GM23338 (cell line): ENCODE measurements at regions not wholly inside any gene's neighbourhood (a gene's known extent, or its start where the extent isn't known, plus 50 kb on each side); places are given as distances from the start of the nearest gene placed in this dataset.

Experiments used
- ATAC-seq: fragments of 200-7000 bp; cut with Tn5 transposase; 3 replicates; pipeline ENCODE4 v1.9.1; 2020
- DNase-seq: peaks from one replicate; pipeline ENCODE4 v3.0.0-alpha.2; 2015; ENCODE audit warnings: low spot score
- H2AFZ ChIP-seq: fragments of 200-600 bp; sonication (generic); 2 replicates; pipeline ENCODE4 v1.8.0; 2016; ENCODE audit warnings: antibody characterized with exemption, mild to moderate bottlenecking, moderate library complexity
- H3F3A ChIP-seq: fragments of 200-600 bp; sonication (generic); replicated peaks from 2 replicates; pipeline ENCODE4 v1.8.0; 2017; ENCODE audit warnings: antibody characterized with exemption, mixed run types, low read depth
- H3K27ac ChIP-seq: fragments of 200-600 bp; sonication (generic); 2 replicates; pipeline ENCODE4 v1.6.1; 2016; ENCODE audit warnings: low read depth
- H3K27me3 ChIP-seq: fragments of 200-600 bp; sonication (generic); 2 replicates; pipeline ENCODE4 v1.8.0; 2016; ENCODE audit warnings: mild to moderate bottlenecking, mixed run types, moderate library complexity; ENCODE audit not compliant: insufficient read depth
- H3K36me3 ChIP-seq: fragments of 200-600 bp; sonication (generic); 2 replicates; pipeline ENCODE4 v1.8.0; 2016; ENCODE audit warnings: mild to moderate bottlenecking; ENCODE audit not compliant: insufficient read depth
- H3K4me1 ChIP-seq: fragments of 200-600 bp; sonication (generic); 2 replicates; pipeline ENCODE4 v1.8.0; 2016; ENCODE audit warnings: mild to moderate bottlenecking, moderate library complexity; ENCODE audit not compliant: insufficient read depth
- H3K4me2 ChIP-seq: fragments of 200-600 bp; sonication (generic); 2 replicates; pipeline ENCODE4 v1.7.1; 2017; ENCODE audit warnings: mixed run types
- H3K4me3 ChIP-seq: fragments of 200-600 bp; sonication (generic); 2 replicates; pipeline ENCODE4 v1.6.1; 2016; ENCODE audit warnings: mixed run types
- H3K79me2 ChIP-seq: fragments of 200-600 bp; sonication (generic); replicated peaks from 2 replicates; pipeline ENCODE4 v1.8.0; 2017; ENCODE audit warnings: mild to moderate bottlenecking; ENCODE audit not compliant: insufficient read depth
- H3K9me2 ChIP-seq: fragments of 200-600 bp; sonication (generic); 2 replicates; pipeline ENCODE4 v1.8.0; 2017; ENCODE audit not compliant: insufficient read depth
- H4K20me1 ChIP-seq: fragments of 200-600 bp; sonication (generic); replicated peaks from 2 replicates; pipeline ENCODE4 v1.8.0; 2017; ENCODE audit warnings: mild to moderate bottlenecking; ENCODE audit not compliant: insufficient read depth
- H3K27ac Mint-ChIP-seq: 2 replicates; pipeline ENCODE4 v1.8.0; 2020; ENCODE audit warnings: inconsistent platforms, mild to moderate bottlenecking, moderate library complexity, mixed read lengths
- H3K27me3 Mint-ChIP-seq: 3 replicates; pipeline ENCODE4 v1.8.0; 2022; ENCODE audit warnings: low read depth, mild to moderate bottlenecking, moderate library complexity, mixed read lengths, inconsistent platforms; ENCODE audit not compliant: insufficient read depth, poor library complexity
- H3K36me3 Mint-ChIP-seq: 3 replicates; pipeline ENCODE4 v1.8.0; 2021; ENCODE audit warnings: low read depth, mild to moderate bottlenecking, inconsistent platforms, moderate library complexity, mixed read lengths
- H3K4me1 Mint-ChIP-seq: 3 replicates; pipeline ENCODE4 v1.8.0; 2020; ENCODE audit warnings: mild to moderate bottlenecking, inconsistent platforms, mixed read lengths
- H3K4me3 Mint-ChIP-seq: 3 replicates; pipeline ENCODE4 v1.8.0; 2021; ENCODE audit warnings: moderate library complexity, mild to moderate bottlenecking, inconsistent platforms, mixed read lengths
- H3K9me3 Mint-ChIP-seq: 3 replicates; pipeline ENCODE4 v1.8.0; 2020; ENCODE audit warnings: moderate library complexity, mild to moderate bottlenecking, inconsistent platforms, mixed read lengths
- CREB1 ChIP-seq: fragments of 250-450 bp; sonication (Bioruptor Pico); IDR thresholded peaks from 2 replicates; pipeline ENCODE4 v1.5.0; 2020; ENCODE audit warnings: low read depth, mild to moderate bottlenecking, moderate library complexity
- CTCF ChIP-seq, 2 experiments: fragments of 200-600 bp in 1 of 2; sonication (generic) in 1 of 2; conservative IDR thresholded peaks; 2 replicates each; pipeline versions ENCODE4 v1.5.1 to v1.6.1; 2016 to 2017; ENCODE audit warnings: antibody characterized with exemption in 2 of 2, low read depth in 2 of 2, mild to moderate bottlenecking in 2 of 2, moderate library complexity in 1 of 2
- ETS1 ChIP-seq: IDR thresholded peaks from 2 replicates; pipeline ENCODE4 v1.6.1; 2016; ENCODE audit warnings: antibody characterized with exemption
- EZH2 ChIP-seq: fragments of 200-600 bp; sonication (generic); IDR thresholded peaks from one replicate; pipeline ENCODE4 v1.8.0; 2017; ENCODE audit warnings: antibody characterized with exemption, mild to moderate bottlenecking, low read depth; ENCODE audit not compliant: unreplicated experiment
- EZH2phosphoT487 ChIP-seq: fragments of 200-600 bp; sonication (generic); IDR thresholded peaks from one replicate; pipeline ENCODE4 v1.8.1; 2018; ENCODE audit warnings: antibody characterized with exemption; ENCODE audit not compliant: unreplicated experiment
- JUNB ChIP-seq: IDR thresholded peaks from one replicate; pipeline ENCODE4 v1.6.1; 2016; ENCODE audit warnings: antibody characterized with exemption; ENCODE audit not compliant: unreplicated experiment
- NANOG ChIP-seq: IDR thresholded peaks from 2 replicates; pipeline ENCODE4 v1.6.1; 2016; ENCODE audit warnings: antibody characterized with exemption, borderline replicate concordance
- POLR2AphosphoS5 ChIP-seq: IDR thresholded peaks from 2 replicates; pipeline ENCODE4 v1.6.1; 2016; ENCODE audit warnings: antibody characterized with exemption, low read depth
- REST ChIP-seq: IDR thresholded peaks from one replicate; pipeline ENCODE4 v1.6.1; 2018; ENCODE audit warnings: antibody characterized with exemption; ENCODE audit not compliant: unreplicated experiment
- STAT1 ChIP-seq: IDR thresholded peaks from one replicate; pipeline ENCODE4 v1.6.1; 2016; ENCODE audit warnings: antibody characterized with exemption; ENCODE audit not compliant: unreplicated experiment
- ZNF114 ChIP-seq: fragments of 250-450 bp; sonication (Bioruptor Pico); IDR thresholded peaks from 2 replicates; pipeline ENCODE4 v1.5.0; 2020; ENCODE audit warnings: mild to moderate bottlenecking, moderate library complexity
- ZNF331 ChIP-seq: fragments of 250-450 bp; sonication (Bioruptor Pico); IDR thresholded peaks from 2 replicates; pipeline ENCODE4 v1.5.0; 2020; ENCODE audit warnings: low read depth, mild to moderate bottlenecking, moderate library complexity
- ZNF462 ChIP-seq: fragments of 250-450 bp; sonication (Bioruptor Pico); IDR thresholded peaks from 2 replicates; pipeline ENCODE4 v1.5.0; 2020; ENCODE audit warnings: mild to moderate bottlenecking, moderate library complexity

- Histone ChIP-seq H3K9me2 (no peaks in the 10 kb centered on the region), H3K4me3 (no peak overlapping the region), H4K20me1 (no peaks in the 10 kb centered on the region), H3K4me2 (0 out of 2 replicates have a peak overlapping the region, but pooled peaks have one; percentile 14), H2AFZ (no peak overlapping the region), H3K27me3 (no peaks in the 10 kb centered on the region), H3K27ac (no peak overlapping the region), H3K79me2 (no peaks in the 10 kb centered on the region), H3K4me1 (0 out of 2 replicates have a peak, but pooled peaks cover 3% of the 10 kb centered on the region), H3F3A (no peaks in the 10 kb centered on the region), H3K36me3 (no peaks in the 10 kb centered on the region)
- Mint-ChIP-seq H3K36me3 (no peaks in the 10 kb centered on the region), H3K9me3 (no peaks in the 10 kb centered on the region), H3K27ac (no peak overlapping the region), H3K4me3 (no peak overlapping the region), H3K27me3 (peaks cover 13% of the 10 kb centered on the region), H3K4me1 (peaks cover 23% of the 10 kb centered on the region; the same call in 2 of the 3 replicates)
- DNase-seq, result no peak
- peak; percentile 61 for ATAC-seq
- TF ChIP-seq CTCF (conservative IDR thresholded peaks at IDR 0.05; ENCODE audit: low read depth in 2 of 2) (no peak), JUNB (no peak), EZH2 (no peak), ETS1 (no peak), STAT1 (no peak), ZNF462 (CRISPR knock-in tag) (no peak), CREB1 (no peak), POLR2AphosphoS5 (no peak), EZH2phosphoT487 (no peak), NANOG (no peak), REST (no peak), ZNF331 (CRISPR knock-in tag) (no peak), ZNF114 (CRISPR knock-in tag) (no peak)
These were observed 150.3 kb upstream of the BCOR start for GRCh38 chrX:40247848-40248622.
